DMS 273 treated with DMSO at 0.1 percent for 48 hours (cell line): ENCODE measurements at regions not wholly inside any gene's neighbourhood (a gene's known extent, or its start where the extent isn't known, plus 50 kb on each side); places are given as distances from the start of the nearest gene placed in this dataset.

Experiments used
- DNase-seq: peaks from one replicate; lab custom pipeline; 2025; lab: John Stamatoyannopoulos, UW

DNA sequence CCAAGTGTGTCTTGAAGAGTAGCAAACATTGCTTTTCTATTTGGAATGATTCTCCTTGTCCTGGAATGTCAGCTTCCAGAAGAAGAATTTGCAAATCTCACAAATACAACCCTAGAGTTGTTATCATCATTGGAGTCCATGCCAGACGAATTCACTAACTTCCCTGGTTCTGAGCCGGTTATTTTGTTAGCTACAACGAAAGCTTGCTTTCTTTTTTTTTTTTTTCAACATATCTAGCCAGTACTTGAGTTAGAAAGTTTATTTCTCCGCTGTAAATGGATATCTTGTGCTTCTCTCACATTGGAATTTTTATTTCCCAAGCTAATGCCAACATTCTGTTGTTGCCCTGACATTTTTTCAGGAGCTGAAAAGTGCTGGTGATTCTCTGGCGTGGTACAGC lies 138.1 kb upstream of the POM121L12 start:
- no peak for DNase-seq

DNA sequence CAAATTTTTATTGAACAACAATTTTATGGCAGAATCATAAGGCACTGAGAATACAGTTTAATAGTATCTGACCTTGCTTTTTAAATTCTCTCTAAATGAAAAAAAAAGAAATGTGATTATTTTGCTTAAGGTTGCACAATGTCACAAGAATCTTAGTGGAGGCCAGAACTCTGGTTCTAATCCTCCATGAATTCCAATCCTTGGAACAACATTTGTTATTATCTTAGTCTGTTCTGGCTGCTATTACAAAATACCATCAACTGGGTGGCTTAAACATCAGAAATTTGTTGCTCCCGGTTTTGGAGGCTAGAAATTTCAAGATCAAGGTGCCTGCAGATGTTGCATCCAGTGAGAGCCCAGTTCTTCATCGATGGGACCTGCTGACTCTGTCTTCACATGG lies 158.2 kb upstream of the POM121L12 start:
- no peak for DNase-seq

DNA sequence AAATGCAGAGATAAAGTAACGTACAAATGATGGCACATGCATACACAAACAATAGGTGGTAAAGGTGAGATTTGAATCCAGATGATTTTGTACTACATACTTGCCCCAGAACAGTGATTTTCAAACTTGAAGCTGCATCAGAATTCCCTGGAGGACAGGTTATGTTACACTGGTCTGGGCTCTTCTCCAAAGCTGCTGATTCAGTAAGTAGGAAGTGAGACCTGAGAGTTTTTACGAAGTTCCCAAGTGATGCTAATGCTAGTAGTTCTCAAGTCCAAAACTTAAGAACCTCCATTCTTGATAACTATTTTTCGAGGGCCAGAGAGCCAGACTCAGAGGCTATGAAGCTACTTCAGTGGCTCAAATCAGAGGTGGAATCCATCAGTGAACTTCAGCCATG lies 159.0 kb upstream of the POM121L12 start:
- no peak for DNase-seq

DNA sequence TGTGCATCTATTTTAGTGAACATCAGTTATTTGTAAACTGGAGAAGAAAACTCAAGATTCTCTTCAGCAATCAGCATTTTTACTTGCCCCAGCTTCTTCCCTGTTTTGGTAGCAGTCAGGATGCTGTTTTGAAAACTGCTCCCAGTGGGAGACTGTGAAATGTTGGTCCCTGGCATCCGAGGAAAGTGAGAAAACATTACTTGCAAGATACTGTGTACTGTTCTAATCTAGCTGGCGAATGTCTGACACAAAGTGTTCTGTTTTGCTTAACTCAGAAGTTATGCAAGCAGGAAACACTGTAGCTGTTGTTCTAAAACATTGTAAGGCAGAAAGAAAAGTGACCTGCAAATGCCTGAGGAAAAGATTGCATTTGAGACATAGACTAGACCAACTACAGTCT lies 171.8 kb upstream of the POM121L12 start:
- no peak for DNase-seq

DNA sequence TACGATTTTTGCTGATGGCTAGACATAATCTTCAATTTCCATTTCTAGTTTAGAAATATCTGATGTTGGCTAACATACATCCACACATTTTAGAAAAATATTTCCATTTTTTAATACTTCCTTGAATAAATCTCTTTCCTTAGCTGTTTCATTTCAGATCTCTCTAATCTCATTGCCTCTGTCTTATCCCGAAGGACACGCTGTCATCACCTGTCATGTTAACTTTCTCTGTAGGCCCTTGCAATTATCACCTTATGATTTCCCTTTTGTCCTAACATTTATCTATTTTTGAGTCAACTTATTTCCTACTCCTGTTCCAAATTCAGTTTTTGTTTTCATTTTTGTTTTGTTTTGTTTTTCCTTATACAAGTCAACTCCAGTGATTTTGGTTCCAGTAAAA lies 173.1 kb upstream of the POM121L12 start:
- DNase-seq, result no peak

DNA sequence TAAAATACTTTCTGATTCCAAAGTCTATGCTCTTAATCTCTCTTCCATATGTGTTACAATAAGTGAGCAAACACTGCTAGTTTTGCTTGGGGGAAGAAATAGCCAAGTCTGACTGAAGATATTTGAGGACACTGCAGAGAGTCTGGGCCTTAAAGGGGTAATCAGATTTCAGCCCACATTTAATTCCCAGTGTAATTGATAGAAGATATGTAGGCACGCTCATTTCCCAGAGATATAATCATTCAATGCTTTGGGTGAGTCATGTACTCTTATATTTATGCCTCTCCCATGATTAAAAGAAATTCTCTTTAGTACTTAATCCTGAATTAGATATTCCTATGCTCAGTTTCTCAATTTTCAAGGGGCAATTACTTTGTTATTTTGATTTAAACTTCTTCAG lies 178.1 kb upstream of the POM121L12 start:
- DNase-seq, result no peak

DNA sequence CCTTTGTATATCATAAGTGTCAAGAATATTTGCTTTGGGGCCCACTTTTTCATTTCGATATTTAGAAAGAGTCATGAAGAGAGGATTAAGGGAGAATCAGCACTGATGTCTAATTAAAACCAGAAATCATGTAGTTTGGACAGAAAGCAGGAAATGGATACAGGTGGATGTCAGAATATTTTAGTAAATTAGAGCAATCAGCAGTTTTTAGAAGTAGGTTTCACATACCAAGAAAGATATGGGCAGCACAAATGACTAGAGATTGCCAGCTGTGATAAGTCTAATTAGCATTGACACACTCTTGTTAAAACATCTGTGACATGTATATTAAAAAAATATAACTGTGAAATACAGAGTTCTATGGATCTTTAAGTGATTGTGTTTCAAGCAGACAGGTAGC lies 180.8 kb upstream of the POM121L12 start:
- no peak for DNase-seq

DNA sequence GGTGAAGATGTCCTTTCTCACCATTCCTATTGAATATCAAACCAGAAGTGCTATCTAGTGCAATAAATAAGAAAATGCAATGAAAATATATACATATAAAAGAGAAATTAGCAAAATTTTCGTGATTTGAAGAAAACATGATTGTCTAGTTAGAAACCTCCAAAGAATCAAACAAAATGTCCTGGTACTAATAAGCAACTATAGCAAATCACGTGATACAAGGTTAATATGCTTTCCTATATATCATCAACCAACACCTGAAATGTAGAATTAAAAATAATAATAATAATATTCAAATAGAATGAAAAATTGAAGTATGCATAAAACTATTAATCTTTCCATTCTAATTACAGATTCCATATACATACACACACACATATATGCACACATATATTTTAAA lies 183.9 kb upstream of the POM121L12 start:
- no peak for DNase-seq

DNA sequence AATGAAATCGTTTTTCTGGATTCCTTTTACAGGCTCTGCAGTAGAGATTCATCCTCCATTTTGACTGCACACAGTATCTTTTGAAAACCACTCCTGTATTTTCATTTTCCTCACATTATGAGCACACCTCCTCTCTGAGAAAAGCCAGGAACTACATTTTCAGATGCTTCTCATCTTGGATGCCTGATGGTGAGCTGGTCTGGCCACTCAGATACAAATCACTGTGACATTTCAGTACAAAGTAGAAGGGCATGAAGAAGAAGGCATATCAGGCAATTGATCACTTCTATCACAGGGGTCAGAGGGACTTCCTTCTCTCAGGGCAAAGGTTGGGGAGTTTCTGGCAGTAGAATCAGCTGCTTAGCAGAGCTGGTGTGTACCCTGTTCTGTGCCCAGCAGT lies 192.0 kb upstream of the POM121L12 start:
- no peak for DNase-seq

DNA sequence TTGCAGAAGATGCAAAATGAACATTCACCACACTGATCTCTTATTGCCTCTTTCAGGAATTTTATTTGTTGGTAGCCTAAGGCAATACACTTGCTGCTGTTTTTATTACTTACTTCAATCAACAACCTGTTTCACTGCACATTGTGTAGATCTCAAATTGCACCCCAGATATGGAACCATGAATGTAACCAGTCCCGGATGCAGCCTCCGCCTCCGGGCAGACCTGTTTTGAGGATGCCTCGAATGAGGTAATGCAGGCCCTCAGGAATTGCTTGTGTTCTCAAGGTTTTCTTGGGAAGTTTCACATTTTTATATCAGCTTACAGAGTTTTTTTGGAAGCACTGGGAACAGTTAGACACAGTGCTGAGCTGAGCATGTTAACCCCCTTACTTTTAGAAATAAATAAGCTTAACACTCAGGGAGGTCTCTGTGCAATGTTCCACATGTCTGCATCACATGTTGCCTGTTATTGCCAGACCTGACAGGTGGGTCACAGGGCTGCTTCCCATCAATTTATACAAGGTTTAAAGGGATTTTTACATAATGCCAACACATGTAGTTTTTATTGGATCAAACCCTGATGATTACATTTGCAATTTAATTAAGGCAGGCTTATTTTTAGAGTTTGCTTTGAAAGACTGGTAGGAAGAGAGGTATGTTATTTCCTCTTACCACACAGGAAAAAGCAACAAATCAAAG lies 193.1 kb upstream of the POM121L12 start:
- DNase-seq, result no peak

DNA sequence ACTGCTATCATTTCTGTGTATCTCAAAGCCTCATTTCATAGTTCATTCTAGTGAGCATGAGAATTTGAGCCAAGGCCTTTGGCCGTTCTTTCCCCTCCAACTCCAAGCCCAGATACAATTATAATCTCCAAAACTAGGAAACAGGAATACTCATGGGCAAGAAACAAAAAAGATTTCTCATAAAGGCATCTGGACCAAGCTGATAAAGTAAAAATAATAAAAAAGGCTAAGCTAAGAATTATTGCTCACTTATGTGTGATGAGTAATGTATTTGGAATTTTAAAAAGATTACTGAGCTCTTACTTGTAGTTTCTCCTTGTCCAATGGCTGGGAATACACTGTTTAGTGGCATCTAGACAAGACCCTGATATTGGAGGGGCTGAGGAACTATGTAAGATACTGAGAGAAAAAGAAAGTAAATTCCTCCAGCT lies 196.4 kb upstream of the POM121L12 start:
- DNase-seq, result no peak

DNA sequence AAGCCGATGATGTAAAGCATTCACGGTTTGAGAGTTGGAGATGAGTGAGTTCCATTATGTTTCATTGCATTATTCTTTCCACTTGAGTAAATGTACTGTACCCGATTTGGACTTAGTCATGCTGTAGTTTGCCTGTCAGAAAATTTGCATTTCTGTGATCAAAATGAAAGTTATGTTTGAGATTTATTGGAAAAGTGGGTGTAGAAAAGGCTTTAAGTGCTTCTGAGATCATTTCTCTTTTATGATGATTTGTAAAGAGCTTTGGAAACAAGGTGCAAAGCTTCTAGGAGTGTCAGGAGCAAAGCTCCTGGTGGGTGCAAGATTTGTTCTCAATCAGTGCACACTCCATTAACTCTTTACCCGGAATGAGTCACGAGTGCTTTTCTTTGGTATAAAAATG lies 204.1 kb upstream of the POM121L12 start:
- no peak for DNase-seq

DNA sequence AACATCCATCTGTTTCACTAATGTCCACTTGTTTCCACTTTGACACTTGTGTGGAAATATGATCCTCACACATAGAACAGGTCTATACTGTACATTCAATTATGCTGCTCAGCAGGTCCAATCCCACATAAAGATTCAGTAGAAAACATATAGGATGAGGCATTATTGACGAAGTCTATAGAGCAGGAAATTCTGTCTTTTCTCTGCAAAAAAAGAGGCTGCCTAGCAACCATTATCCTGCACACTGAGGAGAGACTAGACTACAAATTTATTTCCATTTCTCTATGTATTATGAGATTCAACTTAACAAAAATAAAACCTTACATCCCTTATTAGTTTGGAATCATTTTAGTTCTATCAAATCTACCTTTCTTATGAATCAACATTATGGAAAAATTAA lies 204.6 kb upstream of the POM121L12 start:
- DNase-seq, result no peak

DNA sequence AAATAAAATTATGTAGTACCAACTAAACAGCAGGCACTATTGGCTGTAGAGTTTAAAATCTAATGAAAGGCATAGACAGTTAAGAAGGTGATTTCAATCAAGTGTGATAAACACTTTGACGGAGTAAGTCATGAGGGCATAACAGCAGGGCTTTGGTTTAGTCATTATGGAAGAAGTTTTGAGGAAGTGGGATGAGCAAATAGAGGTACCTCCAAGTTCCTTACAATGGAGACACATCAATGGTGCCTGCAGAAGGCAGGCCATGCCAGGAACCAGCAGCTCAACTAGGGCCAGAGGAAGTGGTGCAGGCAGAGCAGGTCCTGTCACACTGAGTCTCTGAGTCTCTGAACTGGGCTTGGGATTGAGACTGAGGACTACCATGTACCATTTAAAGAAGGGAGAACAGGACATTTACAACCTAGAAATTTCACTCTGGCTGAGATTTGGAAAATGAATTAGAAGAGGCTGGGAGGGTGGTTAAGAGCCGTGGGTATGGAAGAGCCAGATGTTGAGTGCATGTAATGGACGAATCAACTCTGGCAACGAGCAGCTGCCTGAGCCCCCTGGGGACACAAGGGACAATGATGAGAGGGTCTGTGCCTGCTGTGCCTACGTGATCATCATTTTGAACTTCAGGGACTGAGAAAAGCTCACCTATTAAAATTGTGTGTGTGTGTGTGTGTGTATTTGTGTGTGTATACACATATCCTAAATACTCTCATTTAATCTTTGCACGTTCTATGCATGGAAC lies 208.7 kb upstream of the POM121L12 start:
- no peak for DNase-seq

DNA sequence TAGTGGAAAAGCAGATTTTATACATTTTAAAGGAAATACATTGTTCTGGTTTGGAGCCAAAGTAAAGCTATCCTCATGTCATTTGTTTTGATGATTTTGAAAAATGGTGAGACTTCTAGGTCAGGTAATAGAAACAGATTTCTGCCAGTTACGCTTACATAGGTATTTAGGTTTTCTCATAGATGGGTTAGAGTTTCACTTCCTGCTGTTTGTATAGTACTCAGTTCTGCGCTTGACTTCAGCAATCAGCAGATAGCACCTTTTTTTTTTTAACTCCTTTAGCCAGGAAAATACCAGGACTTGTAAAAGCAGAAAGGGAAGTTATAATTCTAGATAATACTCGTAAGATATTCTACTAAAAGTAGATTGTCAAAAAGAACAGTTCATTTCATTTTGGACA lies 209.8 kb upstream of the POM121L12 start:
- DNase-seq, result no peak

DNA sequence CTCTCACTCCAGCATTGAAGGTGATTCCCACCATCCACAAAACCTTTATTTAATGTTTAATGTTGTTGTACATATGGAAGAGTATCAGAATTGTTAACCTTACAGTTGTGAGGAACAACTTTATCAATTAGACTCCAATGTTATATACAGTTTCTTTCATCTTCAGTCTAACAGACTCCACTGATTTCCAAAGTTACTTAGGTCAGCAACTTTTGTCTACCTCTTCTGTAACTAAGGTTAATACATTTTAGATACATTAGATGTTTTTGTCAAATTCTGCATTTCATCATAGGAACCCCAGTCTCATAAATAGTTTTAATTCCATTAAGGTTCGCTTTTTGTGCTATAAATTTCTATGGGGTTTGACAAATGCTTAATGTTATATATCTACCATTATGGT lies 223.9 kb upstream of the POM121L12 start:
- no peak for DNase-seq

DNA sequence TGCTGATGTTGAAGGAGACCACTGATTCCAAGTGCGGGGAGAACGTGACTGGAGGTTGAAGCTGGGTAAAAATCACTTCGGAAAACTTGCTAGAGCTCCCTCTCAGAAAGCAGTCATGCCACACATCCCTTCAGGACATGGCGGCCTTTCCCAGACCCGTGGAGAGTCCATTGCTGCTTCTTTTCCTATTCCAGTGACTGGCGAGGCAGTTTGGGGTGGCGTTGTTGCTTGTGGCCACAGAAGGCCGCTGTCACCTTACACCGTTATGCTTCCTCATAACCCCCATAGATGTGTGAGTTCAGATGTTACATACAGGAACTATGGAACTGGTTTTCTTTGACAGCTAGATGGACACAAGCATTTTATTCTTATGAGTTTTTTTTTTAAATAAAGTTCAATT lies 235.6 kb upstream of the POM121L12 start:
- DNase-seq, result no peak

DNA sequence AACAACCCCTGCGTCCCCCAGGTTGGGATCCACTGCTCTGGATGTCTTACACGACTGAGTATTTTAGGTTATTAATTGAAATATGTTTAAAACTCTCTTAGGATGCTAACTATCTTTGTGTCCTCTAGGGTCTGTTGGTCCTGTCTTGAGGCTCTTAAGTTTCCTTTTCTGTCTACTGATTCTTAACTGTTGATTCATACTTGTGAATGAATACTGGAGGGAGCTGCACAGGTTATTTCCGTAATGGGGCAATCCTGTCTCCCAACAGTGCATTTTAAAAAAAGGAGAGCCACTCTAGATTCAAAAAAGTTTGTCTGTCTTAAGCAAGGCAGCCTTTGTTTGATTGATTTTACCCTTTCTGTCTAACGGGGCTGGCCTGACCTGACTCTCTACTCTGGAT lies 237.6 kb upstream of the POM121L12 start:
- DNase-seq, result no peak

DNA sequence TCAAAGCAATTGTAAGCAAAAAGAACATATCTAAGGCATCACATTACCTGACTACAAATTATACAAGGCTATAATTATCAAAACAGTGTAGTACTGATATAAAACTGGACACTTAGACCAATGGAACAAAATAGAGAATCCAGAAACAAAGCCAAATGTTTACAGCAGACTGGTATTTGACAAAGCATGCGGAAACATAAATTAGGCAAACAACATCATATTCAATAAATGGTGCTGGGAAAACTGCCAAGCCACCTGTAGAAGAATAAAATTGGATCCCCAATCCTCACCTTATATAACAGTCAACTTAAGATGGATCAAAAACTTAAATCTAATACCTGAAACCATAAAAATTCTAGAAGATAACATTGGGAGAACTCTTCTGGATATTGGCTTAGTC lies 240.8 kb upstream of the POM121L12 start:
- no peak for DNase-seq

DNA sequence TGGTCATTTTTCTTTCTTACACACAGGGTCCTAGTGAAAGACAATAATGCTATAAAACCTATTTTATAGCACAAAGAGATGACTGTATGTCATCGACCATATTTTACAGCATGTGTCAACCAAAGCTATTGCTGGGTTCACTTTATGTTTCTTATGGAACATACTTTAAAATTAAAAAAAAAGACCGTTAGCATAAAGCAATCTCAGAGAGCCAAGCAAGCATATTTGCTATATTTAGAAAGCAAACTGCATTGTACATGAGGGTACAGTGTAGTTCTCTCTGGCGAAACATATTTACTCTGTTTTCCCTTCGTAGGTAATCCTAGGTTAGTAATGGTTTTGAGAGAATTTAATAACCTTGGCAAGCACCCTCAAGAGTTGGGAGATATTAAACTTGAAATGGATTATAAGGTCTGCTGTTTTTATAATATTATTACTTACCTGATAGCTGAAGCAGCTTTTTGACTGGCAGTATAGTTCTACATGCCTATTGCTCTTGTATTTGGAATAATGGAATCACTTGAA lies 244.2 kb upstream of the POM121L12 start:
- DNase-seq, result no peak

DNA sequence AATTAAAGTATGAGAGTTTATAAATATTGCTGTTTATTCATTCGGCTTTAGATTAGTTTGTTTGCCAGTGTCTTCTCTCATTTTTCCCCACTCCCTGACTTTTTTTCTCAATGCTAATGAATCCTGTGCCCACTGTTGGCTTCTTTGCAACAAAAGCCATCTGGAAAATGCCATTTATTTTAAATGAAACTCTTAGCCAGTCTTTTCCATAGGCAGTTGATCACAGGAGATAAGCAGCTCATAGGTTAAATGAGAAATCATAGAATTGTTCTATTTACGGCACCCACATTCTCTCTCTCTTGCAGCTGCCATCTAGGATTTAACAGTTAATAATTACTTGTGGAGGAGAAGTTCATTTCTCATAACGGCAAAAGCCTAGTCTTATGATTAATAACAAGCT lies 249.3 kb upstream of the POM121L12 start:
- DNase-seq, result no peak

DNA sequence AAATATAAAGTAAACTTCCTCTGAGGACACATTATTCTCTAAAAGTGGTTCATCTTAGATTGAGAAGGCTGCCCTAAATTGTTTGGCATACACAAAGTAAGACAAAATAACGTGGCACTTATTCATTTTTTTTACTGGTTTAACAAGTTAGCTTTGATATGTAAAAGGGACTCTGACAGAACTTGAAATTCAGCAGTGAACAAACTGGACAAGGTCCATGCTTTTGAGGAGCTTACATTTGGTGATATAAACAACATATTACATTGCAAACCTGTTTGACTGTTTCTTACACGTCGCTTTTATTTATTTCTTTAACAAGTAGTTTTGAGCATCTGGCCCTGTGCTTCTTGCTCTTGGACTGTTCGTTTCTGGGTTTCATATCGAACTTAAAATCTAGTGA lies 253.1 kb upstream of the POM121L12 start:
- DNase-seq, result no peak

DNA sequence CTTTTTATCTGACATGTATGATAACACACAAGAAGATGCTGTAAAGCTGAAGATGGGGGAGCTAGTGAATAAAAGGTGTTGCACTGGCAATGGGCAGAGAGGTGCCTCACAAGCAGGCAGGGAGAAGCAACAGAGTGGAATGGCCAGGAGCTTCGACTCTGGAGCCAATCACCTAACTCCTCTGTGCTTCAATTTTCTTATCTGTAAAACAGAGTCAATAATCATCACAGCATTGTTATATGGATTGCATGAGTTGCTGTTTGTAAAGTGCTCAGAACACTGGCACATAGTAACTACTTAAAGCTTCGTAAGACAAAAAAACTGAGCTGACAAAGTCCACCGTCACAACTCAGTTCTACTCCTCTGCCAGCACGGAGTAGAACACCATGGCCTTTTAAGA lies 254.2 kb upstream of the POM121L12 start:
- no peak for DNase-seq

DNA sequence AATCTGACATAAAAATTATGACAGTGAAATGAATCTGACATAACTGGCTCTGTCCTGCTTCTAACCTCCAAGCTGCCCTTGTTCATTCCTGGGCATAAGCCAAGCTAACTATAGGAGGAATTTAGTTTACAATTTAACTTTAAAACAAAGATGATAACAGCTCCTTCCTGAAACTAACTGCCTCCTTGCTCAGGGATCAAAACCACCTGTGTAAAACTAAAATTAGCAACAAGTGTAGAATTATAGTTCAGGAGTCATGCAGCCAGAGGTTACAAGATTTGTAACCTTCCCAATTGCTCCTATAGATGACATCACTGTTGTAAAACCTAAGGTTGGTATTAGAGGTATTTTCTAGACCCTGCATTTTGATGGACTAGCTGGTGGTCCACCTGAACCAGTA lies 256.4 kb upstream of the POM121L12 start:
- DNase-seq, result no peak
